B cell (primary cell): ENCODE measurements at regions not wholly inside any gene's neighbourhood (a gene's known extent, or its start where the extent isn't known, plus 50 kb on each side); places are given as distances from the start of the nearest gene placed in this dataset.

ENCODE experiments used
- ATAC-seq: fragments of 200-7000 bp; cut with Tn5 transposase; one replicate; pipeline ENCODE4 v1.10.0; 2021; ENCODE audit warnings: low read depth, mild to moderate bottlenecking, moderate number of reproducible peaks, moderate library complexity
- CTCF ChIA-PET: fragments of 350-600 bp; sonication (Branson Sonifier 250); formaldehyde crosslinking; loops from one replicate; lab custom pipeline; 2021; ENCODE audit warnings: antibody characterized with exemption, inconsistent platforms; lab: Charles Lee
- POLR2A ChIA-PET: fragments of 350-600 bp; sonication (Branson Sonifier 250); formaldehyde crosslinking; loops from one replicate; lab custom pipeline; 2021; ENCODE audit warnings: antibody characterized with exemption; lab: Charles Lee
- DNase-seq: peaks from one replicate; pipeline ENCODE4 v3.0.0; 2013
- H2AFZ ChIP-seq: 2 replicates; pipeline ENCODE4 v1.6.1; 2012; ENCODE audit warnings: mild to moderate bottlenecking, low read depth, low read length; ENCODE audit not compliant: insufficient read depth, poor library complexity, severe bottlenecking
- H3K27ac ChIP-seq, 2 donors: 1 replicate in 1 of 2; 2 replicates in 1 of 2; pipeline ENCODE4 v1.5.1; 2012 to 2013; ENCODE audit warnings: low read length in 2 of 2, mild to moderate bottlenecking in 2 of 2, moderate library complexity in 1 of 2
- H3K27me3 ChIP-seq, 4 experiments: fragments of 200-600 bp in 1 of 4; sonication (generic) in 1 of 4; replicated peaks in 1 of 4; 1 replicate in 2 of 4; 2 replicates in 2 of 4; pipeline versions ENCODE4 v1.6.1 to v1.7.0; 2013 to 2016; ENCODE audit warnings: low read length in 3 of 4, mild to moderate bottlenecking in 2 of 4, mixed read lengths in 1 of 4, moderate library complexity in 1 of 4; ENCODE audit not compliant: insufficient read depth in 4 of 4, control insufficient read depth in 3 of 4; ENCODE audit errors: control extremely low read depth in 1 of 4
- H3K36me3 ChIP-seq, 2 experiments: replicated peaks in 1 of 2; 1 replicate in 1 of 2; 2 replicates in 1 of 2; pipeline versions ENCODE4 v1.6.1 to v1.7.1; 2013; ENCODE audit warnings: low read length in 1 of 2; ENCODE audit not compliant: insufficient read depth in 2 of 2, control insufficient read depth in 1 of 2; ENCODE audit errors: control extremely low read depth in 1 of 2, extremely low read depth in 1 of 2
- H3K4me1 ChIP-seq, 2 donors: fragments of 200-600 bp in 1 of 2; sonication (generic) in 1 of 2; 1 replicate in 1 of 2; 2 replicates in 1 of 2; pipeline versions ENCODE4 v1.5.1 to v1.6.1; 2013 to 2017; ENCODE audit warnings: low read length in 2 of 2; ENCODE audit not compliant: control insufficient read depth in 2 of 2, insufficient read depth in 2 of 2
- H3K4me2 ChIP-seq: replicated peaks from 2 replicates; pipeline ENCODE3; 2012; ENCODE audit warnings: mild to moderate bottlenecking, low read depth, low read length; ENCODE audit not compliant: poor library complexity, severe bottlenecking
- H3K4me3 ChIP-seq, 5 experiments: fragments of 200-600 bp in 1 of 5; sonication (generic) in 1 of 5; 1 replicate in 3 of 5; 2 replicates in 2 of 5; pipeline versions ENCODE4 v1.5.1 to v1.7.0; 2011 to 2016; ENCODE audit warnings: low read length in 4 of 5, mild to moderate bottlenecking in 4 of 5, low read depth in 2 of 5, control low read depth in 1 of 5, moderate library complexity in 1 of 5; ENCODE audit not compliant: insufficient read depth in 1 of 5; ENCODE audit errors: control extremely low read depth in 1 of 5, extremely low read depth in 1 of 5
- H3K79me2 ChIP-seq: fragments of 200-600 bp; sonication (generic); one replicate; pipeline ENCODE4 v1.6.0; 2016; ENCODE audit warnings: low read length; ENCODE audit not compliant: control insufficient read depth, insufficient read depth
- H3K9ac ChIP-seq: fragments of 200-600 bp; sonication (generic); 2 replicates; pipeline ENCODE4 v1.6.1; 2017; ENCODE audit warnings: mild to moderate bottlenecking, low read length, moderate library complexity
- H3K9me3 ChIP-seq, 3 donors: one replicate each; pipeline versions ENCODE4 v1.6.1 to v1.7.1; 2013; ENCODE audit warnings: low read length in 2 of 3; ENCODE audit not compliant: control insufficient read depth in 2 of 3, insufficient read depth in 1 of 3; ENCODE audit errors: control extremely low read depth in 1 of 3
- H4K20me1 ChIP-seq: 2 replicates; pipeline ENCODE4 v1.6.0; 2012; ENCODE audit warnings: mild to moderate bottlenecking, low read length; ENCODE audit not compliant: insufficient read depth, control insufficient read depth, poor library complexity, severe bottlenecking
- H3K27ac Mint-ChIP-seq: one replicate; pipeline ENCODE4 v1.8.0; 2021; ENCODE audit warnings: mixed read lengths
- H3K27me3 Mint-ChIP-seq: one replicate; pipeline ENCODE4 v1.8.0; 2021; ENCODE audit warnings: mixed read lengths
- H3K4me1 Mint-ChIP-seq: one replicate; pipeline ENCODE4 v1.8.0; 2021; ENCODE audit warnings: mixed read lengths
- H3K4me3 Mint-ChIP-seq: one replicate; pipeline ENCODE4 v1.8.0; 2021; ENCODE audit warnings: mixed read lengths
- H3K9me3 Mint-ChIP-seq: one replicate; pipeline ENCODE4 v1.8.0; 2022; ENCODE audit warnings: mixed read lengths; ENCODE audit not compliant: insufficient read depth
- CTCF ChIP-seq: fragments of 200-600 bp; IDR thresholded peaks from one replicate; pipeline ENCODE4 v1.8.0; 2022; ENCODE audit warnings: antibody characterized with exemption, mild to moderate bottlenecking
- EZH2 ChIP-seq: IDR thresholded peaks from 2 replicates; pipeline ENCODE4 v1.6.1; 2012; ENCODE audit warnings: borderline replicate concordance, low read depth, mild to moderate bottlenecking, moderate library complexity, low read length; ENCODE audit not compliant: insufficient read depth, poor library complexity, severe bottlenecking
- WGBS: methylation state at CpG from one replicate; pipeline ENCODE4 v1.1.5; 2013; ENCODE audit warnings: missing lambda C conversion rate; ENCODE audit not compliant: insufficient coverage; 5-methylcytosine and 5-hydroxymethylcytosine counted together
- intact Hi-C: fragments of 100-400 bp; cut with micrococcal nuclease; formaldehyde crosslinking; loops from one replicate; pipeline ENCODE4 v1.10.0; 2022

- H3K4me3 ChIP-seq: no peak overlapping the region
- no peaks in the 10 kb centered on the region for H3K27me3 ChIP-seq
- DNase-seq (no peak), ATAC-seq (no peak)
- H3K9ac ChIP-seq: no peak overlapping the region
- no peak for TF ChIP-seq CTCF
- no peak overlapping the region for H3K4me3 Mint-ChIP-seq
- H3K27me3 Mint-ChIP-seq: peaks cover 3% of the 10 kb centered on the region
- intact Hi-C loops: no loop called here
- no peaks in the 10 kb centered on the region for H3K36me3 ChIP-seq
- H3K9me3 ChIP-seq: no peaks in the 10 kb centered on the region
- H3K4me1 ChIP-seq: no peaks in the 10 kb centered on the region
- no peak overlapping the region for H3K27ac ChIP-seq
- WGBS: 90% methylated on average over 2 of the region's 5 CpGs
- no peaks in the 10 kb centered on the region for H4K20me1 ChIP-seq
- no peaks in the 10 kb centered on the region for H3K4me1 Mint-ChIP-seq
- no peaks in the 10 kb centered on the region for H3K79me2 ChIP-seq
- POLR2A ChIA-PET: no interaction called here
- no peak overlapping the region for H3K4me2 ChIP-seq
- H2AFZ ChIP-seq: no peak overlapping the region
- no peaks in the 10 kb centered on the region for H3K9me3 Mint-ChIP-seq
- no peak overlapping the region for H3K27ac Mint-ChIP-seq
- CTCF ChIA-PET: no interaction called here
These were observed 542.7 kb upstream of the RAB6C start for GRCh38 chr2:129436809-129437208.

GRCh38 chr2:129437725-129438124 lies 541.7 kb upstream of the RAB6C start:
- H3K27ac Mint-ChIP-seq: no peak overlapping the region
- Histone ChIP-seq H3K27ac (no peak overlapping the region), H3K27me3 (no peaks in the 10 kb centered on the region), H3K79me2 (no peaks in the 10 kb centered on the region), H3K9ac (no peak overlapping the region), H4K20me1 (no peaks in the 10 kb centered on the region), H3K9me3 (no peaks in the 10 kb centered on the region), H3K4me3 (no peak overlapping the region), H3K36me3 (no peaks in the 10 kb centered on the region), H3K4me2 (no peak overlapping the region), H3K4me1 (no peaks in the 10 kb centered on the region), H2AFZ (no peak overlapping the region)
- no peak overlapping the region for H3K4me3 Mint-ChIP-seq
- peaks cover 3% of the 10 kb centered on the region for H3K27me3 Mint-ChIP-seq
- 92% methylated on average over 2 of the region's 3 CpGs for WGBS
- ATAC-seq (no peak), DNase-seq (no peak)
- ChIA-PET POLR2A (no interaction called here), CTCF (no interaction called here)
- intact Hi-C loops: no loop called here
- no peaks in the 10 kb centered on the region for H3K4me1 Mint-ChIP-seq
- TF ChIP-seq EZH2 (no peak), CTCF (no peak)
- H3K9me3 Mint-ChIP-seq: no peaks in the 10 kb centered on the region
